ENCODE measurements at regions not wholly inside any gene's neighbourhood (a gene's known extent, or its start where the extent isn't known, plus 50 kb on each side); places are given as distances from the start of the nearest gene placed in this dataset.

DNA sequence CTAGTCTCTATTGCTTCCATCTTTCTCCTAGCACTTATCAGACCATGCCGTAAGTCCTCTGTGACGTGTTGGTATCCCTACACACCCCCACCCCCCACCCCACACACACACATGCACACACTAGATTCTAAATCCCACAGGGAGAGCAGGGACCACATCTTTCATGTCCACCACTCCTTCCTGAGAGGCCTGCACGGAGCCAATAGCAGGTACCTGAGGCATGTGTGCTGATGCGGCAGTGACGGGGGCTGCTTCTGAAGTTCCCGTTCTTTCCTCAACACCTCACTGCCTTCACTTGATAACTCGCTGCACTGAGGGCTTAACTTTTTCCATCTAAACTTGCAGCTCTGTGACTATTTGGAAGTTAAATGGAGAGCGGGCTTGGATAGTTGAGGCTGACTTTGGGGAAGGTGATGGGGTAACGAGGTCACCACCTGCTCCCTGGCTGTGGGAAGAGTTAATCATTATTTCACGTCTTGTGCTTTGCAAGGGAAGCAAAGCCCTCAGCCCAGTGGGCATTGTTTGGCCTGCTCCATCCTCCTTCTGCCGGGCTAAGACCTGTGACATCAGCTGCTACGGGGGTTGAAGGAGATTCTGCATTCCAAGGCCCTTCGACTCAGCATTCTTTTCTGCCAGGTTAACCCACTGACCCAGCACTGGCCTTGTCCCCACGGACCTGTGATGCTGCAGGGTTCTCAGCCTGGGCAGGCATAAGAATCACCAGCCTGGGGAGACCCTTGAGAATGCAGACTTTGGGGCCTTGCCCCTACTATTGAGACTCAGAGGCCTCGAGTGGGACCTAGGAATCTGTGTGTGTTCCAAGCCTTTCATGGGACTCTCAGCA is 187.8 kb downstream of the ANKRD60 start:
- H3K36me3 ChIP-seq = no peaks in the 10 kb centered on the region
- no peak overlapping the region for H3K27ac ChIP-seq
- no peaks in the 10 kb centered on the region for H3K9me3 ChIP-seq
- TF ChIP-seq, protein P1, sequence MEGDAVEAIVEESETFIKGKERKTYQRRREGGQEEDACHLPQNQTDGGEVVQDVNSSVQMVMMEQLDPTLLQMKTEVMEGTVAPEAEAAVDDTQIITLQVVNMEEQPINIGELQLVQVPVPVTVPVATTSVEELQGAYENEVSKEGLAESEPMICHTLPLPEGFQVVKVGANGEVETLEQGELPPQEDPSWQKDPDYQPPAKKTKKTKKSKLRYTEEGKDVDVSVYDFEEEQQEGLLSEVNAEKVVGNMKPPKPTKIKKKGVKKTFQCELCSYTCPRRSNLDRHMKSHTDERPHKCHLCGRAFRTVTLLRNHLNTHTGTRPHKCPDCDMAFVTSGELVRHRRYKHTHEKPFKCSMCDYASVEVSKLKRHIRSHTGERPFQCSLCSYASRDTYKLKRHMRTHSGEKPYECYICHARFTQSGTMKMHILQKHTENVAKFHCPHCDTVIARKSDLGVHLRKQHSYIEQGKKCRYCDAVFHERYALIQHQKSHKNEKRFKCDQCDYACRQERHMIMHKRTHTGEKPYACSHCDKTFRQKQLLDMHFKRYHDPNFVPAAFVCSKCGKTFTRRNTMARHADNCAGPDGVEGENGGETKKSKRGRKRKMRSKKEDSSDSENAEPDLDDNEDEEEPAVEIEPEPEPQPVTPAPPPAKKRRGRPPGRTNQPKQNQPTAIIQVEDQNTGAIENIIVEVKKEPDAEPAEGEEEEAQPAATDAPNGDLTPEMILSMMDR (IDR thresholded peaks at IDR 0.05) = no peak
- no peak overlapping the region for H3K4me3 ChIP-seq
- intact Hi-C loops (cut with DNase I) = no loop called here
- H3K4me1 ChIP-seq = no peaks in the 10 kb centered on the region
- DNase-seq (no peak), ATAC-seq (no peak)
- H3K27me3 ChIP-seq (ENCODE audit: low read depth) = peaks cover under 1% of the 10 kb centered on the region

DNA sequence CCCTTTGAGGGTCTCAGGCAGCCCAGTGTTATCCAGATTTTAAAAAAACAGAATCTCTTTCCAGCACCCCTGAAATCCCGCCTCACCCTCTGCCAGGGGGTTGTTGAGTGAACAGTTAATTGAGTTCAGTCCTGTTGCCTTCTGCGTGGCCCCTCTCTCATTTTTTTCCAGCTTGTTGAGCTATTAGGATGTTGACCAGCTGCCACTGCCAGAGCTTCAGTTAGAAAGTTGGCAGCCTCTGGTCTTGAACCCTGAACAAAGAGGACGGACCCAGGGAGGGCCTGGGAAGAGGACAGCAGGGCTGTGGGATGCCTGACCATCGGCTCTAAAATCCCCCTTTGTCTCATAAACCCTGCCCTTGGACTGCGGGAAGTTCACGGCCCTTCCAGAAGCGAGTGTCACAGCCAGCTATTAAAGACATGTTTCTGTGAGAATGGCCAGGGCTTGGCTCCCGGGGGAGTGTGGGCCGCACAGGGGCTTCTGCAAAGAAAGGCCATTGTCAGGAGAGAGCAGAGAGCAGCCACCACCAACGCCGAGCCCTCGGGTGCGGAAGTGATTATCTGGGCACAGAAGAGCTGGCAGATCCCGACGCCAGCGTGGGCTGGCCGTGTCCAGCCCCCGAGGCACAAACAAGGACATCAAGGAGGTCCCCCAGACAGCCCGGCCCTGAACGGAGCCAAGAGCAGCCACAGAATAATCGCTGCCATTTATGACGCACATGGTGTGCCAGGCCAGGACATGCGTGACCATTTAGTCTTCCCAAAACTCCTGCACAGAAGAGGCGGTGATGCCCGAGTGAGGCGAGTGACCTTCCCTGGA is 189.0 kb downstream of the ANKRD60 start:
- H3K27me3 ChIP-seq (ENCODE audit: low read depth) = peaks cover 5% of the 10 kb centered on the region
- H3K36me3 ChIP-seq = no peaks in the 10 kb centered on the region
- no peaks in the 10 kb centered on the region for H3K9me3 ChIP-seq
- H3K4me1 ChIP-seq = no peaks in the 10 kb centered on the region
- no peak overlapping the region for H3K4me3 ChIP-seq
- H3K27ac ChIP-seq = no peak overlapping the region
- TF ChIP-seq, protein P1 (IDR thresholded peaks at IDR 0.05) = no peak
- no peak for ATAC-seq
- no peak for DNase-seq
- intact Hi-C loops (cut with DNase I) = no loop called here

DNA sequence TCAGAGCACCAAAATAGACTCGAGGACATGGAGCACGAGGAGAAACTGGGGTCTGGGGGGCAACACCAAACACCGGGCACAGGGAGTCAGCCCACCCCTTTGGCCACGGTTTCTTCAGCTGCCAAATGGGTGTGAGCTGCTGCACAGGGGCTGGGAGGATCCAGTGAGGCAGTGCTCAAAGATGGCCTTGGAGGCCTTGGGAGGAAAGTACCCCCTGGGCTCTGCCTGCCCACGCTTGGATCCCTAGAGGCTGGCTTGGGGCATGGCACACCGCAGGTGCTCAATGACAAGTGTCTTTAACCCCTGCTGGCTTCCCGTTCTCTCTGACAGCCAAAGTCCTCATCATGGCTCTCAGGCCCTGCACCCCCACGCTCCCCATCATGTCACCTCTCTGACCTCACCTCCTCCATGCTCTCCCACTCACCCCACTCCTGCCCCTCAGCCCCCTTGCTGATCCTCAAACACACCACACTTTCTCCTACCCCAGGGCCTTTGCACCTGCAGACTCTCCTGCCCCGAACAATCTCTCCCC is 190.3 kb downstream of the ANKRD60 start:
- Histone ChIP-seq H3K27ac (no peak overlapping the region), H3K4me1 (no peaks in the 10 kb centered on the region), H3K4me3 (no peak overlapping the region), H3K36me3 (no peaks in the 10 kb centered on the region), H3K9me3 (no peaks in the 10 kb centered on the region), H3K27me3 (ENCODE audit: low read depth) (peaks cover 5% of the 10 kb centered on the region)
- TF ChIP-seq, protein P1 (IDR thresholded peaks at IDR 0.05) = no peak
- ATAC-seq (no peak), DNase-seq (no peak)
- intact Hi-C loops (cut with DNase I) = no loop called here

DNA sequence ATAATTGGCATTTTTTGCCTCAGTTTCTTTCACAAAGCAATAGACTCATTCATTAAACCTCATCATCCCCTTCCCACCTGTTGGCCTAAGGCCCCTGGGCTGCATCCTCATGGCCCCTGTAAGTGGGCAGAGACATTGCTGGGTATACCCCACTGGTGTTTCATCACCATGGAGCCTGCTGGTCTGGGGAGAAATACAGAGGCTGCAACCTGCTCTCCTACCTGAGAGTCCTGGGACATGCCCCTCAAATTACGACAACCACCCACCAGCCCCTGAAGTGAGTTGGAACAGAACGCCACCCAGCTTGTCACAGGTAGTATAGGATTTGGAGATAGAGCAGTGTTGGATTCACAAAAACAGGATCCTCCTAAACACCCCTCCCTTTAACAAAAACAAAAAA is 190.8 kb downstream of the ANKRD60 start:
- intact Hi-C loops (cut with DNase I) = no loop called here
- DNase-seq (no peak), ATAC-seq (no peak)

DNA sequence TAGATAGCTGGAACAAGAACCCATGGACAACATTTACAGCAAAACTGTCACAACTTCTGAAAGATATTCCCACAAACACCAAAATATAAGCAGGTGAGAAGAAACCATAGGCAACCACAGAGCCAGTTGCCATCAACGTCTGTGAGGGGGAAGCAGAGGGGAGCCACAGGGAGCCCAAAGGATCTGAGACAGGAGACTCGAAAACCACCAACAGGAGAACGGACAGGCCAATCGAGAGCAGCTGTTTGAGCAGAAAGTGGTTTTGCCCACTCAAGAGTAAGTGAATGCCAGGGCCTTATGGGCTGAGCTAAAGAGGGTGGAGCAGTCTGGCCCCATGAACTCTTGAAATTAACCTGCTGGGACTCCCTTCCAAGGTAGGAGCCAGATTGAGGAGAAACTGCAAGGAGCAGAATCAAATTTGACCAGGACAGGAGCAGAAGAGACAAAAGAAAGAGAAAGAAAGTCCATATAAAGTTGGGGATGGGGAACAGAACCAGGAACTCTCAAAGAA is 195.4 kb downstream of the ANKRD60 start:
- Histone ChIP-seq H3K4me1 (no peaks in the 10 kb centered on the region), H3K27me3 (ENCODE audit: low read depth) (peaks cover 5% of the 10 kb centered on the region), H3K27ac (no peak overlapping the region), H3K4me3 (no peak overlapping the region), H3K36me3 (no peaks in the 10 kb centered on the region), H3K9me3 (no peaks in the 10 kb centered on the region)
- ATAC-seq = no peak
- no peak for DNase-seq
- TF ChIP-seq, protein P1 (IDR thresholded peaks at IDR 0.05) = no peak
- intact Hi-C loops (cut with DNase I) = no loop called here

More for the DNA sequence above, 190.8 kb downstream of the ANKRD60 start:
- no peak overlapping the region for H3K27ac ChIP-seq
- TF ChIP-seq, protein P1 (IDR thresholded peaks at IDR 0.05) = no peak
- H3K27me3 ChIP-seq (ENCODE audit: low read depth) = peaks cover 5% of the 10 kb centered on the region
- H3K4me3 ChIP-seq = no peak overlapping the region
- no peaks in the 10 kb centered on the region for H3K36me3 ChIP-seq
- H3K4me1 ChIP-seq = no peaks in the 10 kb centered on the region
- H3K9me3 ChIP-seq = no peaks in the 10 kb centered on the region
